ENCODE measurements at regions not wholly inside any gene's neighbourhood (a gene's known extent, or its start where the extent isn't known, plus 50 kb on each side); places are given as distances from the start of the nearest gene placed in this dataset.
"Not testable (repeated sequence)": the region's sequence is repeated elsewhere in the genome, so short reads cannot be mapped to it uniquely, and the experiment has no call there.

DNA sequence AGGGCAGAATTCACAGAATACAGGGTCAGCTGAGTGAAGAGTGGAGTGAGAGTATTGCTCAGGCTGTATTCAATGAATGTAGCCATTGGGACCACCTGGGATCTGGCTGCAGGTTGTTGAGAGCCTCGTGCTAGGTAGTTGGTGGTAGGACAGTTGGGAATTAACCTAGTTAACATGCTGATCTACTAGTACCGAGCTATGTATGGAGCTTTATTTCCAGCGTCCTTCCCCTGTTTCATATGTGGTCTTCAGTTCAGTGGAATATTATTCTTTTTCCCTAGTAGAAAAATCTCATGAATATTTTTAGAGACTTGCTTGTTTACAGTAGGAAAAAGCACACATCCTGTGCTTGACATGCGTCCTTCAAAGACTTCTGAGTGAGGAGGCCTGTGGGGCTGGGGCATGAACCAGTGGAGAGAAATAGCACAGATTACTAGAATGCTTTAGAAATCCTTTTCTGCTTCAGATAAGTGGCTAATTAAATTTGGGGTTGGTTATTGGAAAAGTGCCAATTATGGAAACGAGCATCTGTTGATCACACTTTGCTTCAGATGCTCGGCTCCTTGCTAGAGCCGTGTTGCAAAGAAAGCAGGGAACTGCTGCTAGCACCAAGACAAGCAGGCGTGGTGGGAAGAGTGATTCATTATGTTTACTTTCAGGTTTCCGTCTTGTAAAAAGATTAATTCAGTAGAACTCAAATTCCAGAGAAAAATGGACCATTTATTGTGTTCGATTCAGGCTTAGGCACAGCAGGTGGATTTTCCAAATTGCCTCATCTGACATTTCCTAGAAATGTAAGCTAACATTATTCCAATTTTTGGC, 53.6 kb downstream of the ARF6 start:
- no peak for DNase-seq

- no peak for DNase-seq
Measured at GRCh38 chr14:49947506-49947905, 54.6 kb downstream of the ARF6 start.

- no peak for DNase-seq
Measured at GRCh38 chr14:49950275-49951228, 57.7 kb downstream of the ARF6 start.

DNA sequence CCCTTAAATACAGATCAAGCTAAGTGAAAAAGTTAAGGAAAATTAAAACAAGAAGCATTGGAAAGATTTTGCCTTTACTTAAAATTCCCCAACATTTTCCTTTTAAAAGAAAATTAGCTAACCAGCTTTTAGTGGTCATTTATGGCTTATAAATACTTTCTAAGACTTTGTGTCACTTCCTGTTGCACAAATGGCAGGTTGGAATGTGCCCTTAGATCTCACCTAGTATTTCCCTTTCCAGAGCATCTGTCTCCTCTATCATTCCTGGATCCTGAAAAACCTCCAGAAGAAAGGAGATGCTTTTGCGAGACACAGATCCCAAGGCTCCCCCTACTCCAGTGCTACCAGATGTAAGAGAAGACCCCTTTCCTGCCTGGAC, 58.3 kb downstream of the ARF6 start:
- DNase-seq = no peak

DNA sequence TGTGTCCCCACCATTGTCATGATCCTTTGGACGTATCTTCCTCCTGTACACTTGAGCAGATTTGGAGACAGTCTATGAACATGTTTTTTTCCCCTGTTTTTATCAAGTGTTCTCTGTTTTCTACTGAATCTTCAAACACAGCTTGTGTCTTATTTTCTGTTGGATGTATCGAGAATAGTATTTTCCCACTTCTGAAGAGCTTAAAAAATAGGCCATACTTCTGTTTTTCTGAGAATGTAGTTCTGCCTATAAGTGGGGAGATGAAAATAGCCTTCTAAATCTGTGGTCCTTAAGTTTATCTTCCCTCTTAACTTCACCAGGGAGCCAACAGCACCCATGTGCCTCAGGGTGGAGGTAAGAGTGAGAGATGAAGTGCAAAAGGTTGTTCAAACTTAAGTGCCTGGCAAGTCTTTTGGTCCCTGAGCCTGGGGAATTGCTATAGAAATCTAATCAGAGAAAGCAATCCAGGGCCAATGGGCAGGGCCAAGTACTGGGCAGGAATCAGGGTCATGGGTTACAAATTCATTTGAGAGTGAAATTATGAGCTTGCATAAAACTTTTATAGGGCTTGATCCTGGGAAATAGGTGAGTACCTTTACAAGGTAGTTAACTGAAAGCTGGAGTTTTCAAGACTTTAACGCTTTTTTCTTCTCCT, 58.9 kb downstream of the ARF6 start:
- DNase-seq = no peak

- DNase-seq = no peak
Measured at GRCh38 chr14:49953196-49953595, 60.3 kb downstream of the ARF6 start.

DNA sequence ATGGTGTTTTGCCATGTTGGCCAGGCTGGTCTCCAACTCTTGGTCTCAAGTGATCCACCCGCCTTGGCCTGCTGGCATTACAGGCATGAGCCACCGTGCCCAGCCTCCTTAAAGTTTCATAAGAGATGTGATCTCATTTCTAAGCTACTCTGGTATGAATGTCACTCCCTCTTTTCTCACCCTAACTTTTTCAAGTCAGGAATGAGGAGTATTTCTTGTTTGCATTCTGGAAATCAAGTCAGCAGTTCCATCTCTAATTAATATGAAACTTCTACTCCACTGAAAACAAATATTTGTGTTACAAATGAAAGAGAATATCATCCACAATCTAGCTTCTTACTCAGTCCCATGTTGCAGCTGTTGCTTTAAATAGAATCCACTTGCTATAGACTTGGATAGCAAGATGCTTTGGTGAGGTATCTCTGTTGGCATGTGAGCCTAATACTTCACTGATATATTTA, 61.3 kb downstream of the ARF6 start:
- DNase-seq = no peak

DNA sequence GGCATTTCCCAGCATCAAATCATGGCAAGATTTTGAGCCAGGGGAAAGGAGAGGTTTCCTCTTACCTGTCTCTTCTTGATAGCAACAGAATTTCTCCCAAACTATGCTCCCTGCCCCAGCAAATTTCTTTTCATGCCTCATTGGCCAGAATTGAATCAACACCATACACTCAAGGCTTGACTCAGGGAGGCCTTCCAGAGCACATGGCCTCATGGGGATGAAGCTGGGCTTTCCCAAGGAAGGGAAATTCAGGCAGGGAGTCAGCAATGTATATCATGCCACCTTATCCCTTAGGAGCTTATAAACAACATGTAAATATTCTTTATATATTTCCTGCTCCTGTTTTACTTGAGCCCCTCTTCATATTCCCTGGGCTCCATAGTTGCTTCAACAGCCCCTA, 62.1 kb downstream of the ARF6 start:
- no peak for DNase-seq

DNA sequence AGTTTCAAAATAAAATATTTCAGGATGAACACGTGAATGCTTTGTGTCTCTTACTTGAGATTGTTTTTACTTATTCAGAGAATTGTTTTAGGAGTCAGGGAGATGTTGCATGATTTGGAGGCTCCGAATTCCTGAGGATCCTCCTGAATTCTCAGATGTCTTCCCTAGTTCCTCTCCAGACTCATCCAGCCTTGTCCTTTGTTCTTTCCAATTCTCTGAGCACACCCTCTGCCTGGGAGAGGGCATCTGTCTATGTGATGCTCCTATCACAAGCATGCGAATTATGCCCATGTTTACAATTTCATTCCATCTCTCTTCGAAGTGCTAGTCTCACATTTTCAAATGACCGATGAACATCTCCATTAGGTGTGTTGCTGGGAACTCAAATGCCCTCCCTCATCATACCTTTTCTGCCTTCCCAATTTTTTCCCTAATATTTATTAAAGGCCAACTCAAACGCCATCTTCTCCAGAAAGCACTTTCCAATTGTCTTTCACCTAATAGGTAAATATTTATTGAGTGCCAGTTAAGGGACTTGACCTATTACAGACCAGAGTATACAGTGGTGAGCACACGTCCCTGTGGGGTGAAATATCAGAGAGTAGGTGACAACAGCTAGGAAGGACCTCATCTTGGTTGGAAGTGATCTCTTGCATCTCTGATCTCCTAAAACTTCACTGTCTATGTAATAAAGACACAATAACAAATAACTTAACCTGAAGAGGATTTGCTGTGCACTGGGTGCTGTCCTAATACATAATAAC, 64.4 kb downstream of the ARF6 start:
- DNase-seq = no peak

GRCh38 chr14:49959822-49960408, 67.0 kb downstream of the ARF6 start:
- DNase-seq = no peak

GRCh38 chr14:49960453-49960852, 67.6 kb downstream of the ARF6 start:
- no peak for DNase-seq

- no peak for DNase-seq
Measured at GRCh38 chr14:49961270-49962222, 68.7 kb downstream of the ARF6 start.

DNA sequence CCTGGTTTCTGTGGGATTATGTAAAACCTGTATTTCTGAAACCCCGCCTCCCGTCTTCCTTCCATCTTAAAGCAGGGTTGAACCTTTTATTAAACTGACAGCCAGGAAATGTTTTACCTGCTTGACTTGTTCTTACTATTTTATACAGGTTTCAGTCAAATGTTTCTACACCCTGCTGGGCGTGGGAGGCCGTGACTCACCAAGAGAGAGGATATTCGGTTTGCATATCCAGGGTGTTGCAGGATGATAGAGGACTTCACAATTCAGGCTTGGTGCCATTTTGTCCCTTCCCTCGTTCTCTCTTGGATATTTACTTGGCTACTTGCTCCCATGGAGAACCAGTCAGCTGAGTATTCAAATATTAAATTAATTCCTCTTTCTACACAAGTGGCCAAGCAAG, 69.7 kb downstream of the ARF6 start:
- no peak for DNase-seq

DNA sequence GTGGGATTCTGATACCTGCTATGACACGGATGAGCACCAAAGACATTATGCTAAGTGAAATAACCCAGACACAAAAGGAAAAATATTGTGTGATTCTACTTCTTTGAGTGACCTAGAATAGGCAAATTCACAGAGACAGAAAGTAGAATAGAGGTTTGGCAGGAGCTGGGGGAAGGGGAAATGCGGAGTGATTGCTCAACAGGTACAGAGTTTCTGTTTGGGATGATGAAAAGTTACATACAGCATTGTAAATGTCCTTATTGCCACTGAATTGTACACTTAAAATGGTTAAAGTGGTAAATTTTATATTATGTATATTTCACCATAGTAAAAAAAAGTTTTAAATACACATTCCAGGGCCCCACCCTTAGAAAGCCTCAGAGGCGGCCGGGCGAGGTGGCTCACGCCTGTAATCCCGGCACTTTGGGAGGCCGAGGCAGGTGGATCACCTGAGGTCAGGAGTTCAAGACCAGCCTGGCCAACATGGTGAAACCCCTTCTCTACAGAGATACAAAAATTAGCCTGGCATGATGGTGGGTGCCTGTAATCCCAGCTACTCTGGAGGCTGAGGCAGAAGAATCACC, 72.3 kb downstream of the ARF6 start:
- not testable (repeated sequence) for DNase-seq

- no peak for DNase-seq
Measured at GRCh38 chr14:49966304-49966809, 73.5 kb downstream of the ARF6 start.

DNA sequence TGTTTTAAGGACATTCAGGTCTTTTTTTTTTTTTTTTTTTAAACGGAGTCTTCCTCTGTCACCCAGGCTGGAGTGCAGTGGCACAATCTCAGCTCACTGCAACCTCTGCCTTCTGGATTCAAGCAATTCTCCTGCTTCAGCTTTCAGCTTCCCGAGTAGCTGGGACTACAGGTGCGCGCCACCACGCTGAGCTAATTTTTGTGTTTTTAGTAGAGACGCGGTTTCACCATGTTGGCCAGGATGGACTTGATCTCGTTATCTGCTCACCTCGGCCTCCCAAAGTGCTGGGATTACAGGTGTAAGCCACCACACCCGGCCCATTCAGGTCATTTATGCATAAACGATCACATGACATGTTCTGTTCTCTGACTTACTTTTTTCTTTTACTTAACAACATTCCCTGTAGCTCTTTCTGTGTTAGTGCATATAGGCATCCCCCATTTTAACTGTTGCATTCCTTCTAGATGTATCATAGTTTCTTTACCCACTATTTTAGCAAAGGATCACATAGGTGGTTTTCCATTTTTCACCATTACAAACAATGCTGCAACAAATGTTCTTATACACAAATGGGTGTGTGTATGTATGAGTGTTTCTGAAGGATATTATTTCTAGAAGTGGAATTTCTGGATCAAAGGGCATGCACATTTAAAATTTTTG, 74.2 kb downstream of the ARF6 start:
- DNase-seq = no peak

GRCh38 chr14:49969961-49970360, 77.1 kb downstream of the ARF6 start:
- no peak for DNase-seq

GRCh38 chr14:49970474-49971147, 77.7 kb downstream of the ARF6 start:
- no peak for DNase-seq

Data from effector CD4-positive, alpha-beta T cell (primary cell).